NCI-H345 treated with DMSO at 0.1 percent for 48 hours (cell line): ENCODE measurements at regions not wholly inside any gene's neighbourhood (a gene's known extent, or its start where the extent isn't known, plus 50 kb on each side); places are given as distances from the start of the nearest gene placed in this dataset.

Experiments
- DNase-seq: peaks from one replicate; lab custom pipeline; 2025; ENCODE audit not compliant: unreplicated experiment; lab: John Stamatoyannopoulos, UW

DNA sequence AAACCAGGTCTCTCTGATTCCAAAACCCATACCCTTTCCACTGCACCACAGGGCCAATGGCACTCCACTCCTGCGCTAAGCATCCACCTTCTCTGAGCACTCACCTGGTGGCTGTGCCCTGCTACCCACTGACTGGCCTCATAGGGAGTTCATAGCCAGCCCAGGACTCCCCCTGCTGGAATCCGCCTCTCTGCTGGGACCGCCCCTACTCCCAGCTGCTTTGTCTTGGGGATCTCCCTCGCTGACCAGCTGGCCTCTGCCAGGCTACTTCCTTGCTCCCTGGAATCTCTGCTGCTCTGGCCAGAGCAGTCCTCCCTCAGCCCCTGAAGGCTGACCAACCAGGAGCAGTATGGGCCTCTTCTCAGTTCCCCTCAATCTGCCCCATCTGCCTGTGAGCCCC is 129.7 kb downstream of the FAXC start:
- no peak for DNase-seq

DNA sequence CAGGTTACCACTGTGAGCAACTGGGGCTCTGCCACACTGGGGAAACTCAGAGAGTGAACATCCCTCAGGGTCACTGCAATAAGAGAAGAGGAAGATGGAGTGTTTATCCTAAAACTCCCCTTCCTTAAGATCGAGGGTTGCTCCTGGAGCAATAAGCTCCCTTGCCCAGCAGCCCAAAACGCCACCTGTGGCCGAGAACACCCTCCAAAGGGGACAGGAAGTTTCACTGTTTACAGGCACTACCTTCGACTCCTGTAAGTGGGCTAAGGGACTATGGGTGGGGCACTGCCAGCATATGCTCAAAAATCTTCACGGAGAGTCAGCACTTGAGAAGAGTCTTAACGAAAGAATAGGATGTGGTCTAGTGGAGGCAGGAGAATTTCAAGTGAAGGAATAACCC is 132.5 kb downstream of the FAXC start:
- no peak for DNase-seq

DNA sequence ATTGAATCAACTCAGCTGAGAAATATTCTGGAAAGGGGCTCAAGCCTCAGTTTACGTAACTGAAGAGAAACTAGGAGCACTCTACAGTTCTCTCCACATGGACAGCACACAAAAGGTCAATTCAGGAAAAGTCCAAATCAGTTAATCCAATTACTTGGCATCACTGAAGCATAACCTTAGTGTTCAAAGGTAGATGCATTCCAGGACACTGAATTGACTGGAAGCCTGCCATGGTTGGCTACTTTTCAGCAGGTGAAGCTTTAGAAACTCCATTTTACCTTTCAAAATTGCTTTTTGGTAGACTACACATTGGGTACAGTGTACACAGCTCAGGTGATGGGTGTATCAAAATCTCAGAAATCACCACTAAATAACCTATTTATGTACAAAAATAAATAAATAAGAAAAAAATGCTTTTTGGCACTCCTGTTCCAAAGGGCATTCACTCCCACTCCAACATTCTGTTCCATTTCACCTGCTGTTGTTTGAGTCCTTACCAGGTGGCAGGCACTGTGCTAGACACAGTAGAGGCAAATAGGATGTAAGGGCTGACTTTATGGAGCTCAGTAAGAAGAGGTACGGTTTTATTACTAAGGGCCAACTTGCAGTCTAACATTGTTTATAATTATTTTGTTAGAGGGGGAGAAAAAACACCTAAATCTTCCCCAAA is 153.4 kb downstream of the FAXC start:
- DNase-seq: no peak

DNA sequence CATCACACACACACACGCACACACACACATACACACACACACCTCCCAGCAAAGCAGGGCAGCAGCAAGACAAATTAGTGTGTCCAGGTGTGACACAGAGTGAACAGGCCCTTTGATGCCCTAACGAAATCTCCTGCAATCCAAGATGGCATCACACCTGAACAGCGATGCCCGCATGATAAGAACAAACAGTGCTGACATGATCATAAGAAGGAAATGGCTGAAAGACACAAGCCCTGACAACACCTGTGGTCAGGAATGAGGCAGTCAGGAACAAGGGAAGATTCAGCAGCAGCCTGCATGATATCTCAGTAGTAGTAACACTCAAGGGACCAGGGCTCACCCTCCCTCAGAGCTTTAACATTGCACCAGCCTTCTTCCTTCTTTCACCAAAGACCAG is 156.9 kb downstream of the FAXC start:
- no peak for DNase-seq

DNA sequence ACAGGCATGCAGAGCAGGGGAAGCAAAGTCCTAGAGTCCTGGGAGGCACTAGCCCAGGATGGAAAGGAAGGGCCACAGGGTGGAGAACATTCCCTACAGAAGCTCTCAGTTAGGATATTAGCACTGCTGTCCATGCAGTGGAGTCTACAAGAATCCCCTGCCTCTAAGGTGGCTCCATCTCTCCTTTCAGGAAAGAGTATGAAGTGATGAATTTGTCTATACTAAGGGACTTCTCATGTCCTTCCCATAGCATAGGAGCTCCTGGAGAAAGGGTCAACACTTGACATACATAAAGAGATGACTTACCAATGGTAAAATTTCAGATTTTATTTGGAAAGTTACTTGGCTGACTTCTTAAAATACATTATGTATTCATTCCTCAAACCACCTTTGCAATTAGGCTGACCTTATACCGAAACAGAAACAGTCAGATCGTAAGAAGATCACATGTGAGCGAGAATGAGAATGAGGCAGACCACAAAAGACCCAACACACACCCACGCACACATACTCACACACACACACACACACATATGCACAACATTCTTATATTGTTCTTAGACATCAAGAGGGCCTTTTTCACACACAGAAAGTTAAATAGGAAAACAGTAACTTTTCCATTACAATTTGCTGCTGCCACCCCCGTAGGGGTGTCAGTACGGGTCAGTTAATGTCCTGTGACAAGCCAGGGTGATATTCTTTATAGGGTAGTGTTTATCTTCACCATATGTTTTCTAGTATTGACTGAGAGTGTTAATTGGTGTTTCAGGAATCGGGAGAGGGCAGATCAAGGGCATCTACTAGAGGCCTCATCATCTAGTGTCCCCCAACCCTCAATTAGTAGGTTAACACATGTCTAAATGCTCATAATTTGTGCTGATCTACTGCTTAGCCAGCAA is 159.4 kb downstream of the FAXC start:
- DNase-seq: no peak

DNA sequence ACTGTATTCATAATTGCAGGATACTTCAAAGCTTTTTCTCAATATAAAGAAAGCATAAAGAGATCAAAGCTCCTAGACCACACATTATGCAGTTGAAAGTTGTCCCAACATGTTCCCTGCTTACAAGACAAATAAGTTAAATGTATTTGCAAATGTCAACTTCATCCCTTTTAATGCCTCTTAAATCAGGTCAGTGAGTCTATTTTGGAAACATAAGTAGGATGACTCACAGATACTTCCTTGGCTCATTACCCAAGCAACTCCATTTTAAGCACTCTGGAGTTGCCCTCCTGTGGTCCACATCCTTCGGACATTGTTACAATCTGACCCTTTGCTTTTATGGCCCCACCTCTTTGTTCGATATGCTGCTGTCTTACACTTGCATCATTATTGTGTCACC is 162.0 kb downstream of the FAXC start:
- peak; percentile 39 for DNase-seq

DNA sequence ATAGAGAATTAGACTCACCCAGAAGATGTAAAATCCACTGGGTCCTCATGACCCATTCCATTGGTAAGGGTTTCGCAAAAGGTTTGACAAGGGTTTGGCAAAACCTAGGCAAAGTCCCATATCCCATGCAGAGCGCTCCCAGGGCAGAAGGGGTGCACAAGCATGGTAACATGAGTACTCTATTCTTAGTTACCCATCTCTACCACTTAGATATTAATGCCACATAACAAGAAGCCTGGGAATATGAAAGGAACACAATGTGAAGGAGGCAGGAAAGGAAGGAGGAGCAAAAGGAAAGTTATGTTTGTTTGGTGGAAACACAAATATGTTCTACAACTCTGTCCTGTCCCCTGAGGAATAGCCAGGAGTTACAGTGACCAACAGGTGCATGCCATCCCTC is 163.1 kb downstream of the FAXC start:
- DNase-seq: no peak

DNA sequence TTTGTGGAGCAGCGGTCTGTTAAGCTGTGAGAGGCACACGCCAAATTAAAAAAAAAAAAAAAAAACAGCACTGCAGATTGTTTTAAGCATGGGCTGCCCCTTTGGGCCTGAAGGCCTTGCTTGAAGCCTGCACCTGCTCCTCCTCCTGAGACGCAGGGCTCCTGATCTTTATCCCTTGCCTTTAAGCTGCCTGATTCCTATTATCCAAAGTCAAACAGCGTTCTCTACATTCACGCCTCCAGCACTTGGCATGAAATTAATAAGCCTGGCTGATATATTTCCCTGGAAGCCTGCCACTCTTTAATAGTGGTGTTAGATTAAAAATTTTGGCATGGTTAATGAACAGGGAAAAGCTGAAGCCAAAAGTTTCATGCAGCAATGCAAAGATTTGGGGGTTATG is 163.9 kb downstream of the FAXC start:
- DNase-seq: no peak

DNA sequence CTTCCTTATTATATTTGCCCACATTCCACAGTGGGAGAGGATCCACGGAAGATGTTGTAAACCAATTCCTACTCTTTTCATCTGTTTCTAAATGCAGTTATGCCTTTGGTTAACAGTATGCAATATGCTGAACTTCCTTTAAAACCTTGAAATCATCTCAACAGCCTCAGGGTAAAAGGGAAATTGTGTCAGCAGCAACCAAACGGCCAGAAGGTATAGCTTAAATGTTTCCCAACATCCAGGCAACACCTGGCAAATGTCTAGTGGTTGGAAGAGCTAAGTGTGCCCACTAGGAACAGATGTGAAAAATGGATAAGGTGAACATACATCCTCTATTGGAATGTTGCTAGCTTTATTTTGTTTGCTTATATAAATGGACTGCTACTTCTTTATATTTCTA is 164.8 kb downstream of the FAXC start:
- no peak for DNase-seq

DNA sequence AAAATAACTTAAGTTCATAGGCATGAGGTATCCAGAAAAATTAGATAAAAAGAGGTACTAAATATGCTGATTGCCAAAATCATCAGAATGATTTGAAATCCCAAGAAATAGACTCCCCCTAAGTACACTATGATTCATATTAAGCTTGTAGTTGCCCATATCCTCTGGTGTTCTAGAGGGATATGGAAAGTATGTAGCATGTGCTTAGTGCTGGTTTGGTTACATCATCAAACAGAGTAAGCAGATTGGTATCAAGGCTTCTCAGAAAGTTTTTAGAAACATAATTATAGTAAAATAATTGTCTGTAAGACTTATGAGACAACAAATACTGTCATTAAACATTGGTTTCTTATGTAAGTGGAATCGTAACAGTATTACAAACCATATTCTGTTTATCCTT is 166.4 kb downstream of the FAXC start:
- no peak for DNase-seq

DNA sequence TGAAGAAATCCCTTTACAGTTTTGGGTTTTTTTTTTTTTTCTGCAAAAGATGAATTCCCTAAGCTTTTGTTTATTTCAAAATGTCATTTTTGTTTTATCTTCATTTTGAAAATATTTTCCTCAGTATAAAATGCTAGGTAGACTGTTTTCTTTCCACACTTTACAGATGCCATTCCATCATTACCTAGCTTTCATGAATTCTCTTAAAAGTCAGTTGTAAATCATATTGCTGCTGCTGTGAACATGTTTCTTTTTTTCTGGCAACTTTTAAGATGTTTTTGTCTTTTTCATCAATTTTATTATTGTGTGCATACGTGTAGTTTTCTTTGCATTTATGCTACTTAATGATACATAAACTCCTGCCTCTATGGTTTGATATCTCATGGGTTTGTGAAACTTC is 168.3 kb downstream of the FAXC start:
- DNase-seq: no peak

DNA sequence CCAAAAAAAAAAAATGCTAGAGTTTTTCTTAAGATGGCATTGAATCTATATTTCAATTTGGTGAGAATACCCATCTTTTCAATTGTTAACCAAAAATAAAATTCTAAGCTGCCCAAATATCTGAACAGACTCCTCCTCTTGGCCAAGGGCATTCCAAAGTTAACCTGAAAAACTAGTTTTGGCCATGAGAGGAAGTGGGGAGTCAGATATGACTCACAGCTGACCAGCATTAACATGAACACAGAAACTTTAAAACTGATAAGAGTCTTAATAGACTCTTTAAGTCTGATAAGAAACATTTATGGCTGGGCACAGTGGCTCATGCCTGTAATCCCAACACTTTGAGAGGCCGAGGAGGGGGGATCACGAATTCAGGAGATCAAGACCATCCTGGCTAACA is 171.3 kb downstream of the FAXC start:
- DNase-seq: no peak

DNA sequence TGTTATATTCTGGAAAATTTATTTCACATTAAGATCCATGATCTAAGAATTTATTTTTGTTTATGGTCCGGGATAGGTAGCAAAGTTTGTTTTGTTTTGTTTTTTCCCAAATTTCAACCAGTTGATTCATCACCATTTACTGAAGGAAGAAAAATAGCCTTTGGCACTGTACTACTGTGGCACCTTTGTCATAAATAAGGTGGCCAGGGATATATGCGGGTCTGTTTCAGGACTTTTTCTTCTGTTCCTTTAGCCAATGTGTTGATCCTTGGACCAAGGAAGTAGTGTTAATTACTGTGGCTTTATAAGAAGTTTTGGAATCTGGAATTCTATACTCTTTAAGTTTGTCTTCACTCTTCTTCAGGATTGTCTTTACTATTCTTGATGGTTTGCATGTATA is 171.7 kb downstream of the FAXC start:
- no peak for DNase-seq

DNA sequence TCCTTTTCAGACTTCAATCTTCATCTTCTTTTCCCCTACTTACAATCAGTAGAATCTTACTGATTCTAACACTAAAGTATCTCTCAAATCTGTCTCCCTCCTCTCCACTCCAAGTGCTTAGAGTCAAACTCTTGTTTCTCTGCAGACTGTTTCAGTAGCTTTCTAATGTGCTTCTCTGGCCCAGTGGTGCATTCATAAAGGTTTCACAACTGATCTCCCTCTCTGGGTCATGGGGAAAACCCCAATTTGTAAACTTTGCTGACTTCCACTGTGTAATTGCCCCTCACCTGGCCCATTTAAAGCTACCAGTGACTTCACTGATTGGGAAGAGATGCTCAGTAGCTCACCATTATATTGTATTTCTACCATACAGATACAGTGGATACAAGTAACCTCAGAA is 183.6 kb downstream of the FAXC start:
- DNase-seq: no peak

DNA sequence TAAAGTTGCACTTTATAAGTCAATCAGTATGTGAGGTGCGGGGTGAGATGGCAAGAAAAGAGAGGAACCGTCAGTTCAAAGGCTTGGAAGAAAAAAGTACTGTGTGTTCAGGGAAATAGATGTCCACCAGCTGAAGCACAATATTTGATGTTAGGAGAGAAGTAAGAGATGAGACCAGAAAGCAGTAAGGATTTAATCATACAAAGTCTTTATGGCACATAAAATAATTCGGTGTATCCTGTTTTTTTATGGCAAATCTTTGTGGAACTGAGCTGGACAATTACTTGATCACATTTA is 197.2 kb downstream of the FAXC start:
- DNase-seq: no peak

DNA sequence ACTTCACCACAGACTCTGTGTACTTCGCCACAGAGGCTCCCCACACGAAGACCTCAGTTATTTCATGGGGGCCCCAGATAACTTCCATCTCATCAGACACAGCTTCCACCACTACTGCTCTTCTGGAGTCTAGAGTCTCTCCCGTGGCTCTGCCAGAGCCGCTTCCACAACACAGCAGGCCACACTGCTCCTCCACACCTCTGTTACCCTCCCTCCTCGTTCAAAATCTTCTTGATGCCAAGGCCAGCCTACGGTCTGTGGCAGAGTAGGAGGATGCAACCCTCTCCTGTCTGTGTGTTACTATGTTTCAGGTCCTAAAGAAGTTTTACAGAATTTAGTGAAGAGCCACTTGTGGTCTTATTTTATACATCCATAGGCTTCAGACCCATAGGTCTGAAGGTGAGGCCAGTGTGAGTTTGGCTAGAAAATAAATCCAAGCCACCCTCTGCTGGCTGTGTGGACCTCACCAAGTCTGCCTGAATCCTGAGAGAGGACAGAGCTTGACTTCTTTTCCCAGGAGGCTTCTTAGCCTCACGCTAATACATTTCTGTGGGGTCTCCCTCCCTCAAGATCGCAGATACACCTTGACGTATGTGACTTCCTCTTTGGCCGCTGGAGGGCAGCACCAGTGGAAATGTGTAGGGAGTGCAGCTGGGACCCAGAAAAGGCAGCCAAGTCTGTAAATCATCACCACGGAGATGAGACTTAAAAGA is 197.7 kb downstream of the FAXC start:
- DNase-seq: no peak

DNA sequence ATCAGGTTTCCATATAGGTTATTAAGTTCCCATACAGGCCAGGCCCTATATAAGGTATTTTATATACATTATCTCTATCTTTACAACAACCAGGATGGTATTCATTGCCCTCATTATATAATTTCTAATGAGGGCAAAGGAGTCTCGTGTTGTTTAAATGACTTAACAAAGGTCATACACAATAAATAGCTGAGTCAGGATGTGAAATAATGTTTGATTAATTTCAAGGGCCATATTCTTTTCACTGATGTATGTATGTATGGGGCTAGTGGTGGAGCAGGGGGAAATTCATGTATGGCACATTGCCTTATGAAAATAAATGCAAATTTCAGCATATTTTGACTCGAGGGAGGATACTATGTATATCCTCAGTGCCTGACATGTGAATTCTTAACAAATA is 200.7 kb downstream of the FAXC start:
- no peak for DNase-seq

DNA sequence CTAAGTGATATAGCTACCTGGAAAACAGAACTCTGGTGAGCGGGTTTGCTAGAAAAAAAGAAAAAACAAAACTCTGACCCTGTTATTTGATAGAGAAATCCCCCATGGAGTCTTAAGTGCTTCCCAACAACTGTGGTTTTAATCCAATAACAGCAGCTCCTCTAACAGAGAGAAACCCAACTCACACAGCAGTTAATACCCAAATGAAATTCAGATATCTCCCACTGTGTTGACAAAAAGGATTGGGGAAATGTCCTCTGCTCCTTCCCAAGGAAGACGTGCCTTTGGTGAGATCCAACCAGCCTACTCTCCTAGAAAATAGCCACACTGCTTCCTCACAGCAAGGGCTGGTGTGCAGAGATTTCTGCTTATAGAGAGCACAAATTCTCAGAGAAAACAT is 200.4 kb upstream of the FBXL4 start:
- DNase-seq: no peak

DNA sequence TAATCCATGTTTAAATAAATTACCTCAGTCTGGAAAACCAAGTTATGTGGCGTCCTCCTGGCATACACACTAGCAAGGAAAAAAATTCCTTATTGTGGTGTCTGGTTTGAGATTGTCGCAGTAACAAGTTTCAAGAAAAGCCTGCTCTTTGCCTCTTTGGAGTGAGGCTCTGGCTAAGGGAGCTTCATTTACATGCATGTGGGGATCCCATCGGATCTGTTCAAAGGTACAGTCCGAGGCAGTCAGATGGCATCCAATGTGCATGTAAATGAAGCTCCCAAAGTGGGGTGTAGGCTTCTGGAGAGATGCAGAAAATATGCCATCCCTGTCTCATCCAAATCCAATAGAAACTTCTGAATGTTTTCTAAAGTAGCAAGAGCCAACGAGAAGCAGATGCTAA is 199.5 kb upstream of the FBXL4 start:
- DNase-seq: no peak

DNA sequence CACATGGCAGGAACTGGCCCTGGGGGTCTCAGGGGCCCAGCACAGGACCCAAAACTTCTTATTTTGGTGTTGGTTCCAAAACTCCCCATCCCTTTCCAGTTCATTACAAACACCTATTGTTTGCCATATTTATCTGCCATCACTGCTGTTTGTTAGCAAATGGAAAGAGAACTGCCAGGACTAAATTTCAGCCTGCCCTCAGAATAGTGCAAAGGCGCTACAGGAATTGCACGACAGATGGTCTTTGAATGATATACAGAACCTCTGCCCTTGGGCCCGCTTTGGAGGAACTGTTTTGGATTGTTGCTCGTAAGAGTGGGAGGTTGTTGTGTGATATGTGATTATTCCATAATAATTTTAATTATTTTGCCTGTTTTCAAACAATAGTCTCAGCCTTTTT is 199.0 kb upstream of the FBXL4 start:
- no peak for DNase-seq

DNA sequence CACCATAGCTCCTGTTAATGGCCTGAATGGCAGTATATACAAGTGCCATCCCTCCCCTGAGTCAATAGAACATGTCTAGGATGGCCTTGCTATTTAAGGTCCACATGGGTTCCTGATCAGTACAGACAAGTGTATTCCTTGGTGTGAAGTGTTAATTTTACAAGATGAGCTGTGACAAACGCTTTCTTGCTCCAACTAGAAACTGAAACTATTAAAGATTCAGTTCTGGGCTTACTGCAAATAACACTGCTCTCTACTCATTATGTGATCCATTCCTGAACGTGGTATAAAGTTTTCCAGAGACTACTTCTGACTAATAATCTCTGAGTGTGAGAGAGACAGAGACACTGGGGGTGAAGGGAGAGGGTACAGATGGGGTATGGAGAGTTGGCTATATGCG is 198.0 kb upstream of the FBXL4 start:
- DNase-seq: no peak

DNA sequence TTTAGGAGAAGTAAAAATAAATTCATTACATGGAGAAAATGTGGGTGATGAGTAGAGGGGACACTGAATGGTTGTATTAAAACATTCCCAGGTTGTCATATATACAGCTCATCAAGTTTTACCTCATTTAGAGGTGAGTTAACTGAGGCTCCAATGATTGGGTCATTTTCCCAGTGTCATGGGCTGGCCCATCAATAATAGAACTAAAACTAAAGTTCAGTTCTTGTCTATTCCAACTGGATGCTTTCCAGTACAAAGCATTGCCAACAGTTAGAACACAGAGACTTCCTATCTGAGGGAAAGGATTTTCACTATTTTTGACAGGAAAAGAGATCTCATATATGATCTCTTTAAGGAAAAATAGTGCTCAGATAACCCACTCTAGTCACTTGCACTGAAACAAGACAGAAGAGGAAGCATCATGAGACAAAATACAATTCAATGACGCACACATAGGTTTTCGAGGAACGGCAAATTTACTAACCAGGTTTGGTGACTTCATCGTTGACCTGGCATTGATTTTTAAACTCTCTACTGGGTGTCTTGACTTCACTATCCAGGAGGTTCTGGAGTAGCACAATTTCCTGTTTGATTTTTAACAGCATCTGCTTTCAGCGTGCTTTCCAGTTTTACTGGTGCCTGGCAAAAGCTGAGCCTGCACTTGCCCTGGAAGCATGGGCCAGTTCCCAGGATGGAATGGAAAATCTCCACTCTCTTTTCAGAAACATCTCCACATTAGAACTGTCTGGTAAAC is 195.5 kb upstream of the FBXL4 start:
- no peak for DNase-seq
